IPS-18c (cell line): ENCODE measurements at regions not wholly inside any gene's neighbourhood (a gene's known extent, or its start where the extent isn't known, plus 50 kb on each side); places are given as distances from the start of the nearest gene placed in this dataset.

Source experiments
- H3K4me3 ChIP-seq: 2 replicates; pipeline ENCODE4 v1.7.0; 2013; ENCODE audit warnings: low read depth, mild to moderate bottlenecking, low read length, moderate library complexity; ENCODE audit not compliant: insufficient read depth
- H3K9me3 ChIP-seq: one replicate; pipeline ENCODE4 v1.6.1; 2013; ENCODE audit warnings: mild to moderate bottlenecking, low read length, moderate library complexity; ENCODE audit not compliant: control insufficient read depth, insufficient read depth

DNA sequence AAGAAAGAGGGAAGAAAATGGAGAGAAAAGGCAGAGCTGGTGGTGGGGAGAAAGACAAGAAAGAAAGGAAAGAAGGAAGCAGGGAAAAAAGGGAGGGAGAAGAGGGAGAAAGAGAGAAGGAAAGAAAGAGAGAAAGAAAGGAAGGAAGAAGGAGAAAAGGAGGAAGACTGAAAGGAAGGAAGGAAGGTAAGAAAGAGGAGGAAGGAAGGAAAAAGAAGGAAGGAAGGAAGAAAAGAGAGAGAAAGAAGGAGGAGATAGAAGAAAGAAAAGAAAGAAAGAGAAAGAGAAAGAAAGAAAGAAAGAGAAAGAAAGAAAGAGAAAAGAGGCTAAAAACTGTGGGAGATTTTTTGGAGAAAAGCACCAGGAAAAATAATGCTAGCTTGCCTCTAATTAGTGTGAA lies 561.4 kb upstream of the GOT2 start:
- H3K4me3 ChIP-seq: no peak overlapping the region
- no peaks in the 10 kb centered on the region for H3K9me3 ChIP-seq

DNA sequence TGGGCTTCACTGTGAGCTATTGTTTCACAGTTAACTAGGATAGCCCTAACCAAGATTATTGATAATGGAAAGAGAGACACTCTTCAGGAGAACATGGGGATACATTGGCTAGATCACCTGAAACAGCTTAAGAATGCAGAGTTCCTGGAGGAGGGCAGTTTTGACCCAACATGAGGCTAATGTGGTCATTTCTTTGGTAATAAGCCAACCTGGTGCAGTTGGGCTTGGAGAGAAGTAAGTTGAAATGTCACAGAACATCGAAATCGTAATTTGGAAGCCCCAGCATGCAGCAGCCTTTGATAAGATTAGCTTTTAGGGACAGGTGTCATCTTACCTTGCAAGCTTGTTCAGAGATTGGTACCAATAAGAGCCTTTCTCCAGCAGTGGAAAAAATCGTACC lies 556.6 kb upstream of the GOT2 start:
- Histone ChIP-seq H3K9me3 (no peaks in the 10 kb centered on the region), H3K4me3 (no peak overlapping the region)

DNA sequence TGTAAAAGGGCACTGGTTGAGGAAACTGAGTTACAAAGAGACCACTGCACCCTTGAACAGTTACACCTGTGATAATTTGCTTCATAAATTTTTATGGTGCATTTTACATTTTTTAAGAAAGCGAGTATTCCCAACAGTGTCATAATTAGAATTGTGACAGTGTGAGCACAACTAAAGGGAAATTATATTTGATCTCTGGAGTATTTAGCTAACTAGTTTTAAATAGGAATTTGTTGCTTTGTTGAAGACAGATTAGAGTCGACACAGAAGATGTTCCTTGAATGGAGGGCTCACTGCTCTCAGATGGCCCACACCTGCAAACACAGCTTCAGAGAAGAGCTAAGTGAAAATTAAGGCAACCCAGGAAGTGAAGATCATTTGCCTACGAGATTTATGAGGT lies 555.0 kb upstream of the GOT2 start:
- Histone ChIP-seq H3K4me3 (no peak overlapping the region), H3K9me3 (no peaks in the 10 kb centered on the region)

DNA sequence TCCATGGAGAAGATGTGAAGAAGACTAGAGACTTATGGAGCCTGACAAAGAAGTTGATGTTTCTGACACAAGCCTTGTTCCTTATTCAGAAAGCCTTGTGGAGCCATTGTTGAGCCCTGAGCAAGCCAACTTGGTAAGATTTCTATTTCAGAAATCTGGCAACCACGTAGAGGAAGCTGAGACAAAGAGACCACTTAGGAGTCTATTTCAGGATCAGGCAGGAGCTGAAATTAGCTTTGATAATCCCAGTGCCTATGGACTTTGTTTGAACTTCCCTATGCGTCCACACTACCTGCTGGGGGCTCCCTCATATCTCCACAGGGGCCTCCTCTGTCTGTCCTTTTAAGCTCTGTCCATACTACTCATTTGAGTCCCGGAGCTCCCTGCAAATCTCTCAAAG lies 540.0 kb upstream of the GOT2 start:
- Histone ChIP-seq H3K9me3 (no peaks in the 10 kb centered on the region), H3K4me3 (no peak overlapping the region)

DNA sequence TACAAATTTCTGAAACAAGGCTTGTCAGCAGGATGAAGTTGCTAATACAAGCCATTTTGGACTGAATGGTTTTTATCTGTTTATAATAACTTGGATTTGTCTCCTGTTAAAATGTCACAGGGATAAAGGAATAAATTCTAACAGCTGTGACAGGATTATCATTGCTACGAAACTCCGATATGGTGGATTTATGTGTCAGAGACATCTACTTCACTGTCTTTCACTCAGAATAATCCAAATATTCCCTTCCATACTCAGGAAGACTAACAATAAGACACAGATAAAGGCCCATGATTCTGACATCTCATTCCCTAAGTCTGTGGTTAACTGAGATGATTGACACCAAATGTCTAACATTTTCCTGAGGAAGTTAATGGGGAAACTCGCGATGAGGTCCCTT lies 529.8 kb upstream of the GOT2 start:
- Histone ChIP-seq H3K9me3 (no peaks in the 10 kb centered on the region), H3K4me3 (no peak overlapping the region)

DNA sequence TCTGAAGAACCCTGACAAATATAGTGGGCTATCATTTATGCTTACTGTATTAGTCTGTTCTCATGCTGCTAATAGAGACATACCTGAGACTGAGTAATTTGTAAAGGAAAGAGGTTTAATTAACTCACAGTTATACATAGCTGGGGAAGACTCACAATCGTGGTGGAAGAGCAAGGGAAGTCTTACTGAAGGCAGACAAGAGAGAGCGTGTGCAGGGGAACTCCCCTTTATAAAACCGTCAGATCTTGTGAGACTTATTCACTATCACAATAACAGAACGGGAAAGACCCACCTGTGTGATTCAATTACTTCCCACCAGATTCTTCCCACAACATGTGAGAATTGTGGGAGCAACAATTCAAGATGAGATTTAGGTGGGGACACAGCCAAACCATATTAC lies 526.8 kb upstream of the GOT2 start:
- Histone ChIP-seq H3K4me3 (no peak overlapping the region), H3K9me3 (no peaks in the 10 kb centered on the region)

DNA sequence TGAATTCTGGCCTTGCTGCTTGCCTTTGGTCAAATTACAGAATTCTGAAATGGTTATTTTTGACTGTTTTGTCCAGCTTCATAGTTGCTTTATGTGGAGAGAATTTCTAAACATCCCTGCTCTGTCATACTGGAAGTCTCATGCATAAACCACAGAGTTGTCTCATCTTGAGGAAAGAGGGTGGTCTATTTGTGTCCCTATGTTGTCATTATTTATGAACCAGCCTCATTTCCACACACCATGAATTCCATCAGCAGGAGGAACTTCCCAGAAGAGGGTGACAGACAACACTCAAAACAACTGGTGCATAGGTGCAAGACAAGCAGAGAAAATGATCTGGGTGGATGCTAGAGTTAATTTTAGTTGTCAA lies 525.8 kb upstream of the GOT2 start:
- H3K4me3 ChIP-seq: no peak overlapping the region
- no peaks in the 10 kb centered on the region for H3K9me3 ChIP-seq

DNA sequence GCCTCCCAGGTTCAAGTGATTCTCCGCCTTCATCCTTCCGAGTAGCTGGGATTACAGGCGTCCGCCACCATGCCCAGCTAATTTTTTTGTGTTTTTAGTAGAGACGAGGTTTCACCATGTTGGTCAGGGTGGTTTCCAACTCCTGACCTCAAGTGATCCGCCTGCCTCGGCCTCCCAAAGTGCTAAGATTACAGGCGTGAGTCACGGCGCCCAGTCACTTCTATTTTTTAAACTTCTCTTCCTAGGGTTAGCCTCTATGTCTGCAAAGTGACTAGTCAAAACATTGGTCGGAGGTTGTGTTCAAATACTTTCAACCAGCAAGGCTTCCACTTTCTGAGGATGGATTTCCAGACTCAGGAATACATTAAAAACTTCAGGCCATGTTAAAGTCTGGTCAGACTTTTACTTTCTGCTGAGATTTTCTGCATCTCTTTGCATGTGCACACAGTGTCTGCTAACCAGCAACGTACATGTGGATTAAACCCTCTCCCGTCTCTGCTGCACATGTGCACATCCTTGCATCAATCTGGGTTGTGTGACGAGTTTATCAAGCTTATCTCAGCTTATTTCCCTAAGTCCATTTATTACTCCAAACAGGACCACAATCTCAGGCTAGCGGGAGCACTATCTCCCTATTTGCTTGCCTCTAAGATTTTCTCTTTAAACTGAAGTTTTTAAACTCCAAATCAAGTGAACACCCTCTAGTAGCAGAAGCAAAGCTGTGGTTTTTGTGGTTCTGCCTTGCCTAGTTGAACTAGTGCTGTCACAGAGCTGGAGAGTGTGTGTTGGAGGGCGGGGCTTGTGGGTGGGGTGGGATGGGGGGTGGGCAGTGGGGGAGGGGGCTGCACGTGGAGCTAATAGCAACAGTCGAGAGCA lies 525.2 kb upstream of the GOT2 start:
- no peaks in the 10 kb centered on the region for H3K9me3 ChIP-seq
- H3K4me3 ChIP-seq: no peak overlapping the region

DNA sequence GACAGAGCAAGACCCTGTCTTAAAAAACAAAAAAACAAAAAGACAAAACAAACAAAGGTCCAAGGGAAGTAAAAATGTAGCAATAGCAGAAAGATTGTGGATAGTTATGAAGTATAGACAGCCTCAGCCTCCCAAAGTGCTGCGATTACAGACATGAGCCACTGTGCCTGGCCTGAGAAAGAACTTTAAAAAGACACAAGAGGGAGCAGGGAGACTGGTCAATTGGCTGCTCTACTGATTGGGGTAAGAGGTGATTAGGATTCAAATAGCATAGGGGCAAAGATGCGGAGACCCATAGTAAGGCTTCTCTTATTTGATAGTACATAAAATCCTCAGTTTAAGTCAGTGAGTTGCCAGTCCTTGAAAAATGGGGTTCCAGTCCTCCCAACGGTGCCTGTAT lies 518.2 kb upstream of the GOT2 start:
- Histone ChIP-seq H3K4me3 (no peak overlapping the region), H3K9me3 (no peaks in the 10 kb centered on the region)

DNA sequence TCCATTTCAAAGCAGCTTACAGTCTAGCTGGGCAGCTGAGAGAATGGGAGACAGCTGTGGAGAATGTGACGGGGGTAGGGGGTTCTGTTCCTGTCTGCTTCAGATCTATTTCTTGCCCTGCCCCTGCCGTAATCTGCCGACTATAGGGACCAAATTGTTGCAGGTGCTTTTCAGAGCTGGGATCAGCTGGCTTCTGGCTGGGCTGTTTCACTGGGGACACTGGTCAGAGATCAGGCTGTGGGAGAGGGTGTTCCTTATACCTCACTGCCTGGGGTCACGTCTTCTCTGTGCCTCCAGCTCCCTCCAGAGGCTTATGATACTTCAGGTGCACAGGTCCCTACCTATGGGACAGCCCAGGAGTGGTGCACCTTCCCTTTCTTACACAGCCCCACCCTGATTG lies 514.9 kb upstream of the GOT2 start:
- Histone ChIP-seq H3K9me3 (no peaks in the 10 kb centered on the region), H3K4me3 (no peak overlapping the region)

DNA sequence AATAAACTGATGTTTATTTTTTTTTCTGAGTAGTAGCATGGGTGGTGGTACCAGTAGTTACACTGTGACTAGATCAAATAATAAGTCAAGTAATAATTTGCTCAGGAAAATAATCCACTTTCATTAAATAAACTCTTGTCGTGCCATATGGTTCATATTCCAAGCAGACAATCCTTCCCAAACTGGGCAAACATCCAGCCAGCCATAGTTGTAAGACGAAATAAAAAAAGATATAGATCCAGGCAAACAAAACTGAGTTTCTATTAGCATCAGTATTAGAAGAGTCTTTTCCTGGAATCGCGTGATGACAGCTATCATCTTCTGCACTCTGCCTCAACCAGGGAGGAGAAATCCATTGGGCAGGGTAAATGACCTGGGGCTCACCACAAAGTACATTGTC lies 508.4 kb upstream of the GOT2 start:
- no peaks in the 10 kb centered on the region for H3K9me3 ChIP-seq
- H3K4me3 ChIP-seq: no peak overlapping the region

DNA sequence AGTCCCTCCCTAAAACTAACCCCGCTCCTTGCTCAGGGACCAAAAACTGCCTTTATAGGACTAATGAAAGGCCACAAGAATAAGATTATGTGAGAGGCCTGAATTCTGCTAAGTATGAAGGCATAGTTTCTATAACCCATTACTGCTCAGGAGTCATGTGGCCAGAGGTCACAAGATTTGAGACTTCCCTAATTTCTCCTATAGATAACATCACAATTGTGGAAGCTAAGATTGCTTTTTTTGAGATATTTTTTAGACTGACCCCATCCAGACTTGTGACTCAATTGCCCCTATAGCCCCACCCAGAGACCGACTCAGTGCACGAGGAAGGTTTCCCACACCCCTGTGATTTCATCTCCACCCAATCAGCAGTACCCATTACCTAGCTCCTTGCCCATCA lies 504.1 kb upstream of the GOT2 start:
- Histone ChIP-seq H3K9me3 (no peaks in the 10 kb centered on the region), H3K4me3 (no peak overlapping the region)

DNA sequence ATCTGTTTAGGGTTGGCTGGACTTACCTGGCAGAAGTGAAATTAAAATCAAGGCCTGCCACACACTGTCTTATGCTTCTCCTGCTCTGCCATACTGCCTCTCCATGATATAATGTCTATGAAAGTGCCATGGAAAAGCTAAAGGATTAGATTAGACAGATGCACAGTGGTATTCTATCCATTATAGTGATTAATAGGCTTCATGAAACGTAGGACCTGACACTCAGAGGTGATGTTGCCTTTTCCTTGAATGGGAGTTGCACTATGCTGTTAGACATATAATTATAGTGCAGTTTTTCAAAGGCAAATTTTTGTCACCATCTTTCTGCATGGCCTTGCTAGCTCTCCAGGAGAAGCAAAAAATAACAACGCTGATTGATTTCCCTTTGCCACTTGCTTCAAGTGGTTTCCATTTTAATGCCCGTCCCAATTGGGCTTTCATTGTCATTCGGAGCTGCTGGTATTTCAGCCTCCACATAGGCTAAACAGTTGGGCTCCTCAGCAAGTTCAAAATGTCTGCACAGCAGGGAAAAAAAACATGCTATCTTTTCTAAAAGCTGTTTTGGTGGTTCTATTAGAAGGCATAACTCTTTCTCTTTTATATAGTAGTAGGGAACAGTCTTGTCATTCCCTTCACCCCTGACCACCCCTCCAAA lies 502.8 kb upstream of the GOT2 start:
- no peak overlapping the region for H3K4me3 ChIP-seq
- no peaks in the 10 kb centered on the region for H3K9me3 ChIP-seq

DNA sequence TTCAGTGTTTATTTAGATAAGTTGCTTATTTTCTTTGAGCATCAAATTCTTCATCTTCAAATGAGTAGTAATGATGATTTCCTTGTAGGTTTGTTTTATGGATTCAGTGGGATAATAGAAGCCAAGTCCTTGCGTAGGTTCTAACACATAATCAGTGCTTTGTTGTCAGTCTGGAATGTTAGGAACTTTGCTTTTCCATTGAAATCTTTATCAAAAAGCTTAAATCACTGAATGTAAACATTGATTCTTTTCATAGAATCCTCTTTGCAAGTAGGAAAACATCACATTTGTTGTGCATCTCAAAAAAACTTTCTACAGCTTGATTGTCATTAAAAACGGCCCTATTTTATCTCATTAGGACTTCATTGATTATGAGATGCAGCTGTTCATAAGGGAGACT lies 490.3 kb upstream of the GOT2 start:
- no peak overlapping the region for H3K4me3 ChIP-seq
- no peaks in the 10 kb centered on the region for H3K9me3 ChIP-seq

DNA sequence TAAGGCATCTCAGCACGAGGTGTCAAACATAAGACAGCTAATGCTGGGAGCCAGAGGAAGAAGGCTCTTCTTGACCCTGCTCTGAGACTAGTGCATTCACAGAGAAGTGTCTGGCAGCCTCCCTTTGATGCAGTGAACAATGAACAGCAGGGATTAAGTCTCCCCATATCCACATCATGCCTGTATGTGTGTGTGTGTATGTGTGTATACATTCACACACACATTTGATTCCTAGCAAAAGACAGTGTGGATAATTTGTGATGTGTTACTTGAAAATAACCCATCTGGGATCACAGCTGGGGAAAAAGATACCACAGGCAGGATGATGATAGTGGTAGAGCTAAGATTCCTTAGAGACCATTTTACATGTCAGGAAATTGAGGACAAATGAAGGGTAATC lies 485.9 kb upstream of the GOT2 start:
- H3K4me3 ChIP-seq: no peak overlapping the region
- no peaks in the 10 kb centered on the region for H3K9me3 ChIP-seq

DNA sequence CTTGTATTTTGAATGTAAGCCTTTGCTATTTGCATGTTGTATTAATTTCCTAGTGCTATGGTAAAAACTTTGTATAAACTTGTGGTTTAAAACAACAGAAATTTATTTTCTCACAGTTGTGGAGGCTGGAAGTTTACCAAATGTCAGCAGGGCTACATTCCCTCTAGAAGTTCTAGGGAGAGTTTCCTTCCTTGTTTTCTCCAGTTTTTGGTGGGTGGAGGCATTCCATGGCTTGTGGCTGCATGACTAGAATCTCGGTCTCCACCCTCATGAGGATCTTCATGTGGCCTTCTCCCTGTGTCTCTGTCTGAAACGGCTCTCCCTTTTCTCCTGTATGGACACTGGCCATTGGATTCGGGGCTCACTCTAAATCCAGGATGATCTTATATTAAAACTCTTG lies 482.2 kb upstream of the GOT2 start:
- Histone ChIP-seq H3K9me3 (no peaks in the 10 kb centered on the region), H3K4me3 (no peak overlapping the region)

DNA sequence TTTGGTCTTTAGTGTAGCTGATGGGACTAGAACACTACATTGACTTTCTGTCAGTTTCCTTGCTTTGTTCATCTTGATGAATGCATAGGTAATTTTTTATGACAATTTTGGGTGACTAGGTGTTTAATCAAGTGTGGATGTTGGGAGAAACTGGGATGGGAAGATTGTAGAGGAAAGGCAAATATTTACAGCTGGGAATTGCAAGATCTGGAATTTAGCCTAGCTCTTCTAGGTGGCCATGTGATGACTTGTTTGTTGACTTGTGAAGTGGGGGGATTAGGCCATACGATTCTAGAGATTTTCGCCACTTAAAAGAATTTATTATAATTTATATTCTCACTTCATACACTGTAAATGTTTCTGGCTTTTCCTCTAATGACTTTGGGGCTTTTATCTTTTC lies 480.3 kb upstream of the GOT2 start:
- Histone ChIP-seq H3K4me3 (no peak overlapping the region), H3K9me3 (no peaks in the 10 kb centered on the region)

DNA sequence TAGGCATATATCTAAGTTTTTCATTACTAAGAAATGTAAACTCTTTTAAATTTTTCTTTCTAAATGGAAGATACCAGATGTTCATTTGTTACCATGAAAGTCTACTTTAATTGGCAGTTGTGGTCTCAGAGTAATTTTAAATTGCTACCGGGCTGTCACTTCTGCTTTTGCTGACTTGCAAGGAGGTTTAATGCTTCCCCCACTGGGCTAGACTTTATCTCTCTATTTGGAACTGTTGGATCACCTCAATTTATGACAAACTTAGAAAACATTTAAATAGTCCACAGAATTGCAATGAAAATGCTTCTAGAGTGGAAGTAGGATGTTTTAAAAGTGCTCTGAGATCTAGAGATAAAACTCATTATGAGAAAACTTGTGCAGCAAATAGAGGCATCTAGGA lies 479.8 kb upstream of the GOT2 start:
- H3K4me3 ChIP-seq: no peak overlapping the region
- no peaks in the 10 kb centered on the region for H3K9me3 ChIP-seq
